SJSA1 (cell line): ENCODE measurements at regions not wholly inside any gene's neighbourhood (a gene's known extent, or its start where the extent isn't known, plus 50 kb on each side); places are given as distances from the start of the nearest gene placed in this dataset.

Experiments
- DNase-seq, 2 experiments: peaks; one replicate each; pipeline ENCODE4 v3.0.0-alpha.2; 2015 to 2020; ENCODE audit warnings: low spot score in 2 of 2, low read depth in 1 of 2
- H3K27ac ChIP-seq: fragments of 250-450 bp; sonication (Bioruptor Pico); 2 replicates; pipeline ENCODE4 v1.5.1; 2020; ENCODE audit warnings: mild to moderate bottlenecking, moderate library complexity
- H3K27me3 ChIP-seq: fragments of 250-450 bp; sonication (Bioruptor Pico); replicated peaks from 2 replicates; pipeline ENCODE4 v1.5.1; 2020; ENCODE audit warnings: mild to moderate bottlenecking, moderate library complexity
- H3K36me3 ChIP-seq: fragments of 250-450 bp; sonication (Bioruptor Pico); 2 replicates; pipeline ENCODE4 v1.5.1; 2020; ENCODE audit warnings: mild to moderate bottlenecking
- H3K4me1 ChIP-seq: fragments of 250-450 bp; sonication (Bioruptor Pico); replicated peaks from 2 replicates; pipeline ENCODE4 v1.6.1; 2021; ENCODE audit warnings: mild to moderate bottlenecking
- H3K4me3 ChIP-seq: fragments of 250-450 bp; sonication (Bioruptor Pico); 2 replicates; pipeline ENCODE4 v1.5.1; 2020; ENCODE audit warnings: mild to moderate bottlenecking
- H3K9me3 ChIP-seq: fragments of 250-450 bp; sonication (Bioruptor Pico); replicated peaks from 2 replicates; pipeline ENCODE4 v1.5.1; 2020; ENCODE audit warnings: mild to moderate bottlenecking

GRCh38 chr11:79697905-79698304 lies 257.1 kb upstream of the TENM4 start:
- Histone ChIP-seq H3K36me3 (no peaks in the 10 kb centered on the region), H3K27ac (no peak overlapping the region)
- no peak for DNase-seq

GRCh38 chr11:79694368-79694767 lies 253.5 kb upstream of the TENM4 start:
- Histone ChIP-seq H3K27me3 (no peaks in the 10 kb centered on the region), H3K4me3 (no peak overlapping the region), H3K9me3 (no peaks in the 10 kb centered on the region)

More at GRCh38 chr11:79697905-79698304, 257.1 kb upstream of the TENM4 start:
- Histone ChIP-seq H3K4me3 (no peak overlapping the region), H3K9me3 (no peaks in the 10 kb centered on the region), H3K27me3 (no peaks in the 10 kb centered on the region), H3K4me1 (no peaks in the 10 kb centered on the region)

DNA sequence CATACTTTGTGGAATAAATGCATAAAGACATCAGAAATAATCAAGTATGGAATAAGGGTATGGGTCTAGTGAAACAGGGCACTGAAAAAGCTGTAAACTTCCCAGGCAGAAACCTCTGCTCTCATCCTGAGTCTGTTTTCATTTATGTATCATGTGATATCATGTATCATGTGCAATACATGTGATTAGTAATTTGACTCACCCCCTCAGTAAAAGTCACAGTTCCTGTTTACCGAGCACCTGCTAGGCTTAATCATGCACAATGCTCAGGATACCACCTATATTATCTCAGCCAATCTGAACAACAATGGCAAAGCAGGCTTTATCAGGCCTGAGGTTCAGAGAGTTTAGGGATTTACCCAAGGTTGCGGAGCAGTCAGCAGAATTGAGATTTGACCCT lies 250.6 kb upstream of the TENM4 start:
- no peaks in the 10 kb centered on the region for H3K27me3 ChIP-seq
- no peak overlapping the region for H3K4me3 ChIP-seq
- H3K4me1 ChIP-seq = no peaks in the 10 kb centered on the region
- no peak for DNase-seq
- no peaks in the 10 kb centered on the region for H3K36me3 ChIP-seq
- H3K9me3 ChIP-seq = no peaks in the 10 kb centered on the region
- H3K27ac ChIP-seq = no peak overlapping the region

More at GRCh38 chr11:79694368-79694767, 253.5 kb upstream of the TENM4 start:
- no peak overlapping the region for H3K27ac ChIP-seq
- no peaks in the 10 kb centered on the region for H3K4me1 ChIP-seq
- DNase-seq = no peak
- H3K36me3 ChIP-seq = no peaks in the 10 kb centered on the region

GRCh38 chr11:79686703-79687419 lies 246.0 kb upstream of the TENM4 start:
- no peaks in the 10 kb centered on the region for H3K4me1 ChIP-seq
- no peak for DNase-seq
- no peak overlapping the region for H3K27ac ChIP-seq
- no peaks in the 10 kb centered on the region for H3K36me3 ChIP-seq
- H3K9me3 ChIP-seq = no peaks in the 10 kb centered on the region
- no peak overlapping the region for H3K4me3 ChIP-seq
- H3K27me3 ChIP-seq = no peaks in the 10 kb centered on the region

GRCh38 chr11:79683930-79684329 lies 243.1 kb upstream of the TENM4 start:
- H3K27ac ChIP-seq = no peak overlapping the region
- no peaks in the 10 kb centered on the region for H3K4me1 ChIP-seq
- H3K36me3 ChIP-seq = no peaks in the 10 kb centered on the region
- H3K4me3 ChIP-seq = no peak overlapping the region
- no peak for DNase-seq
- no peaks in the 10 kb centered on the region for H3K27me3 ChIP-seq
- H3K9me3 ChIP-seq = no peaks in the 10 kb centered on the region

DNA sequence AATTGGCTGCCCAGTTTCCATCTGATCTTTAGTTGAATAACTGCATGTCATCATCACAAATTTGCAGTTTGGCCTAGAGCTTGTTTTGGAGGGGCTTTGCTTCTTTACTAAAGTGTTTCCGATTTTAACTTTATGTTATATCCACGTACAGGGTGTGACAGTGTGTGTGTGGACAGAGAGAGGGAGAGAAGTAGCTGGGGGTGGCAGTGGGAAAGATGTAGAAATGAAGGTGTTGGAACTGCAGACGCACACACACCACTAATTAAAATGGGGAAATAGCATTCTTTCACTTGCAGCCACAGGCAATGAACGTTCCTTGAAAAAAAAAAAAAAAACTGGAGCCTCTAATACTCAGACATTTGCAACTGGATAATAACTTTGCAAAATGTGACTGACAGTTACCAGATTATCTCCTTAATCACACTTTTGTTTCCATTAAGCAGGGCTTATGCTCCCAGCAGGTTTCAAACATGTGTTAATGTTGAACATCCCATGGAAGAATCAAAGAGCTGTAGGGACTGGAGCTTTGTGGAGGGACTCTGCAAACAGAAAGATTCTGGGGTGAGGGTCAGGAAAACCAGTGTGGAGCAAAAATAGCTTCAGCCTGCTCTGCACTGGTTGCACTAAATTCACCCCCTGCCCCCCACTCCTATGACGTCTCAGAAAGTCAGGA lies 238.1 kb upstream of the TENM4 start:
- Histone ChIP-seq H3K36me3 (no peaks in the 10 kb centered on the region), H3K4me3 (no peak overlapping the region), H3K4me1 (no peaks in the 10 kb centered on the region), H3K27ac (no peak overlapping the region), H3K27me3 (no peaks in the 10 kb centered on the region), H3K9me3 (no peaks in the 10 kb centered on the region)
- no peak for DNase-seq

DNA sequence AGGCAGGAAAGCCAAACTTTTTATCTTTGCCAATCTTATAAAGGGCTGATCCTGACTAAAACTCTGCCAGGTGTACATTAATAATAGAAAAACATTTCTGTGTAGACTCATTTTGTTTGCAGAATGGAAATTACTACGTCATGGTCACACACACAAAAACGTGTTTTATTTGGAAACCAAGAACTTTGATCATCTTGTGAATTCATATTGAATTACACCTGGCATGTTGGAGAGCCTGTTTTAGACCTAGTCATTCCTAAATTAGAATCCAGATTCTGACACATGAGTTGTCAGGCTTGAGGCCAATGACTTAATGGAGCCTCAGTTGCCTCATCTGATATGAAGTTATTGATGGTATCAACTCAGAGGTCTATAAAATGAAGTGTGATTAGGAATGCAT lies 235.6 kb upstream of the TENM4 start:
- DNase-seq = no peak
- Histone ChIP-seq H3K27ac (no peak overlapping the region), H3K27me3 (no peaks in the 10 kb centered on the region), H3K36me3 (no peaks in the 10 kb centered on the region), H3K9me3 (no peaks in the 10 kb centered on the region), H3K4me3 (no peak overlapping the region), H3K4me1 (no peaks in the 10 kb centered on the region)

DNA sequence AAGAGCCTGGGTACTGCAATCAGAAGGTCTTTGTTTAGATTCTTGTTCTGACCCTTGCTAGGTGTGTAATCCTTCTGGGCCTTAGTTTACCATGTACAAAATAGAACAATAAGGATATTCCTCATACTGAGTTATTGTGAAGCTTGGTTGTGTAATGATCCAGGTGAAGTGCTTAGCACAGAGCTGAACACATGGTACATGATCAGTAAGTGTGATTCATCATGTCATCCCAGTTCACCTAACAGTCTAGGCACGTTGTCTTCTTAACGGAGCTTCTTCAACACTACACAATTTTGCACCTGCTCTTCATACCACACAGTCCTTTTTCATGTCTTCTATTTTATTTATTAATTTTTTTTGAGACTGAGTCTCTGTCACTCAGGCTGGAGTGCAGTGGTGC lies 234.3 kb upstream of the TENM4 start:
- Histone ChIP-seq H3K9me3 (no peaks in the 10 kb centered on the region), H3K27ac (no peak overlapping the region), H3K4me1 (no peaks in the 10 kb centered on the region), H3K36me3 (no peaks in the 10 kb centered on the region), H3K27me3 (no peaks in the 10 kb centered on the region), H3K4me3 (no peak overlapping the region)
- DNase-seq = no peak

DNA sequence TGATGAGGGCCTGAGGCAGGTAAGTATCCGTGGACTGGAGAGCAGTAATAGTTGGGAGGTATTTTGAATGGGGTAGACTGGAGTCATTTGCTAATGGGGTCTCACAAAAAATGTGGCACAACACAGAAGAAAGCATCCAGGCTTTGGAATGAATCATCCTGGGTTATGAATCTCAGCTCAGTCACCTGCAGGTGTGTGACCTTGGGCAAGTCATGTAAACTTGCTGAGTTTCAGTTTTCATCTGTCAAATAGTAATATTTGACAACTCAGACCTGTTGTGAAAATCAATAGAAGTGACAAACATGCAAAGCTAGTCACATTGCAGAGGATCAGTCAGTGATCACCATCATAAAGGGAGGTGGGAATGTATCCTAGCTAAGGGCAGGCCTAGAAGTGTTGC lies 232.0 kb upstream of the TENM4 start:
- H3K4me1 ChIP-seq = no peaks in the 10 kb centered on the region
- no peak for DNase-seq
- no peaks in the 10 kb centered on the region for H3K36me3 ChIP-seq
- H3K27me3 ChIP-seq = no peaks in the 10 kb centered on the region
- H3K9me3 ChIP-seq = no peaks in the 10 kb centered on the region
- H3K4me3 ChIP-seq = no peak overlapping the region
- H3K27ac ChIP-seq = no peak overlapping the region

DNA sequence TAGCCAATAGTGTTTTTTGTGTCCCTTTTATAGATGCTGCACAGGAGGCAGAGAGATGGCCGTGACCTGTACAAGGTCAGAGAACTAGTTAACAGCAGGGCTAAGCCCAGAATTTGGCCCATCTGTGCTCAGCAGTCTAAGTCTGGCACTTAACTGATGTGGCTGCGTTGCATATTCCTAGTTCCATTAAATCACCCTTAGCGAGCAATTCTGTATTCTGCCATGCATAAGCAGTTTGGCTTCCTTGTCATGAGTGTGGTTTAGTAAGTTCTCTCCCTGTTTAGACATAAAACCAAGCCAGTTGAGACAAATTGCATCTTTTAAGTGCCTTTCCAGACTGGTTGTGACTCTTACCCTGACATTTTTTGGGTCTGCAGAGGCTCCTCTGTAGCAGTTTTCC lies 230.6 kb upstream of the TENM4 start:
- Histone ChIP-seq H3K27me3 (no peaks in the 10 kb centered on the region), H3K4me3 (no peak overlapping the region), H3K27ac (no peak overlapping the region), H3K4me1 (no peaks in the 10 kb centered on the region), H3K9me3 (no peaks in the 10 kb centered on the region), H3K36me3 (no peaks in the 10 kb centered on the region)
- DNase-seq = no peak

- H3K27me3 ChIP-seq = no peaks in the 10 kb centered on the region
- no peak overlapping the region for H3K4me3 ChIP-seq
- no peak for DNase-seq
- H3K9me3 ChIP-seq = no peaks in the 10 kb centered on the region
- H3K4me1 ChIP-seq = no peaks in the 10 kb centered on the region
- H3K36me3 ChIP-seq = no peaks in the 10 kb centered on the region
- no peak overlapping the region for H3K27ac ChIP-seq
These were observed 230.1 kb upstream of the TENM4 start for GRCh38 chr11:79670882-79671281.

- Histone ChIP-seq H3K27me3 (no peaks in the 10 kb centered on the region), H3K27ac (no peak overlapping the region), H3K9me3 (no peaks in the 10 kb centered on the region), H3K4me3 (no peak overlapping the region), H3K4me1 (no peaks in the 10 kb centered on the region), H3K36me3 (no peaks in the 10 kb centered on the region)
- no peak for DNase-seq
These were observed 227.7 kb upstream of the TENM4 start for GRCh38 chr11:79668575-79668974.

GRCh38 chr11:79667380-79667779 lies 226.6 kb upstream of the TENM4 start:
- H3K4me3 ChIP-seq = no peak overlapping the region
- no peak overlapping the region for H3K27ac ChIP-seq
- H3K4me1 ChIP-seq = no peaks in the 10 kb centered on the region
- no peaks in the 10 kb centered on the region for H3K36me3 ChIP-seq
- no peak for DNase-seq
- H3K27me3 ChIP-seq = no peaks in the 10 kb centered on the region
- no peaks in the 10 kb centered on the region for H3K9me3 ChIP-seq

DNA sequence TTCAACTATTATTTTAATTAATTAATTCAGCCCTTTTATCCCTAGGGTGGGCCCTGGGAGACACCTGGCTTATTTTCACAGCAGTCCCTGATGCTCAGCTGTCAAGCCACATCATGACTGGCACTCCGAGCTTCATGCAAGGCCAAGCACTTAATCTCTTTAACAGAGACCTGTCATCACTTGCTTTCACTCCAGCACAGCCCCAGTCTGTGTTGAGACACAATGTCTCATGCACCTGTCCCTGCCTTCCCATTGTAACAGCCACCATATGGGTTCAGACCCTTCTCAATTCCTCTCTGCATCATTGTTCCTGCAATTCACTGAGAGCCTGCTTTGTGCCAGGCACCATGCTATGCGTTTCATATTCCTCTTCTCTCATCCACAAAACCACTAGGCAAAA lies 222.2 kb upstream of the TENM4 start:
- no peak overlapping the region for H3K4me3 ChIP-seq
- no peak for DNase-seq
- H3K4me1 ChIP-seq = no peaks in the 10 kb centered on the region
- no peaks in the 10 kb centered on the region for H3K27me3 ChIP-seq
- no peaks in the 10 kb centered on the region for H3K9me3 ChIP-seq
- no peaks in the 10 kb centered on the region for H3K36me3 ChIP-seq
- no peak overlapping the region for H3K27ac ChIP-seq

DNA sequence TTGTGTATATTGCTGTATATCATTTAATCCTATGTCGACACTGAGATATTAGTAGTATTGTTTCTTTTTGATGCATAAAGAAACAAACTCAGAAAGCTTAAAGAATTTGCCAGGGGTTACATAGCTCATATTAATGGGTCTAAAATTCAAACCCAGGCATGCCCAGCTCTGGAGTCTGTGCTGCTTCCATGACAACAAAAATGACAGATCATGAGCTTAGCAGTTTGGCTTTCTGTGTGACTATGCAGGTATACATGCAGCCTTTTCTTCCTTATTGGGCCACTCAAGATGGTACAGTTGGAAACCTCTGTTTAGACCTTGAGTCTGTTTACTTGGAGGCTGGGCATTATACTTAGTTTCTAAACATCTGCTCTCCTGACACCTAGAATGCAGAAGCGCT lies 220.5 kb upstream of the TENM4 start:
- no peaks in the 10 kb centered on the region for H3K9me3 ChIP-seq
- no peak for DNase-seq
- no peaks in the 10 kb centered on the region for H3K27me3 ChIP-seq
- no peak overlapping the region for H3K27ac ChIP-seq
- H3K36me3 ChIP-seq = no peaks in the 10 kb centered on the region
- H3K4me1 ChIP-seq = no peaks in the 10 kb centered on the region
- no peak overlapping the region for H3K4me3 ChIP-seq
